Loucy (cell line): ENCODE measurements at regions not wholly inside any gene's neighbourhood (a gene's known extent, or its start where the extent isn't known, plus 50 kb on each side); places are given as distances from the start of the nearest gene placed in this dataset.

Source experiments
- CTCF ChIP-seq: fragments of 200-600 bp; sonication (generic); conservative IDR thresholded peaks from 2 replicates; pipeline ENCODE4 v1.5.1; 2014; ENCODE audit warnings: mild to moderate bottlenecking, antibody characterized with exemption, low read length
- EZH2phosphoT487 ChIP-seq: fragments of 200-600 bp; IDR thresholded peaks from 2 replicates; pipeline ENCODE4 v1.6.1; 2018; ENCODE audit warnings: antibody characterized with exemption, mild to moderate bottlenecking, moderate library complexity, borderline replicate concordance

GRCh38 chr4:181690498-181690897 is 552.7 kb upstream of the TENM3 start:
- no peak for TF ChIP-seq CTCF
- TF ChIP-seq EZH2phosphoT487, result no peak
